Ovary (tissue), 3 donors: ENCODE measurements at regions not wholly inside any gene's neighbourhood (a gene's known extent, or its start where the extent isn't known, plus 50 kb on each side); places are given as distances from the start of the nearest gene placed in this dataset.

Source experiments
- POLR2A ChIP-seq: fragments of 450-650 bp; IDR thresholded peaks from one replicate; pipeline ENCODE4 v1.6.1; 2017; ENCODE audit warnings: antibody characterized with exemption, mild to moderate bottlenecking, moderate library complexity
- TF ChIP-seq, protein P1 (sequence below), 3 donors: fragments of 450-650 bp in 2 of 3; fragments of 200-600 bp in 1 of 3; IDR thresholded peaks; one replicate each; pipeline versions ENCODE4 v1.5.1 to v1.8.0; 2016 to 2022; ENCODE audit warnings: antibody characterized with exemption in 3 of 3, mild to moderate bottlenecking in 1 of 3
- donor health status: DM: no; HTN: no; CAD: no.

DNA sequence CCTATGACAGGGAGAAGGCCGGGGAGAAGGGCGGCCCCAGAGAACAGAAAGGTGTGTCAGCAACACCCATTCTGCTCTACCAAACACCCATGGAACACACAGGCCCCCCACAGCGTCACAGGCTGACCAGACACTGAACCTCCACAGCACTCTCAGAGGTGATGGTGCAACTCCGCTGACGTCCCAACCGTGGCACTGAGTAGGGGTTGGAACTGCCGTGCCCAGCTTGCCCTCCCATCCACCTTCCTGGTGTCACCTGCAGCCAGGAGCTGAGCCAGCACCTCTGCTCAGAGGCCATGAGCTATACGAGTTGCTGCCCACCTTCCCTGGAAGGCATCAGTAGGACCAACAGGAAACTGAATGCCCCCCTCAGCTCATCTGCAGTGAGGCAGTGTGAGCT, 412.9 kb upstream of the SALL3 start:
- TF ChIP-seq, protein P1, sequence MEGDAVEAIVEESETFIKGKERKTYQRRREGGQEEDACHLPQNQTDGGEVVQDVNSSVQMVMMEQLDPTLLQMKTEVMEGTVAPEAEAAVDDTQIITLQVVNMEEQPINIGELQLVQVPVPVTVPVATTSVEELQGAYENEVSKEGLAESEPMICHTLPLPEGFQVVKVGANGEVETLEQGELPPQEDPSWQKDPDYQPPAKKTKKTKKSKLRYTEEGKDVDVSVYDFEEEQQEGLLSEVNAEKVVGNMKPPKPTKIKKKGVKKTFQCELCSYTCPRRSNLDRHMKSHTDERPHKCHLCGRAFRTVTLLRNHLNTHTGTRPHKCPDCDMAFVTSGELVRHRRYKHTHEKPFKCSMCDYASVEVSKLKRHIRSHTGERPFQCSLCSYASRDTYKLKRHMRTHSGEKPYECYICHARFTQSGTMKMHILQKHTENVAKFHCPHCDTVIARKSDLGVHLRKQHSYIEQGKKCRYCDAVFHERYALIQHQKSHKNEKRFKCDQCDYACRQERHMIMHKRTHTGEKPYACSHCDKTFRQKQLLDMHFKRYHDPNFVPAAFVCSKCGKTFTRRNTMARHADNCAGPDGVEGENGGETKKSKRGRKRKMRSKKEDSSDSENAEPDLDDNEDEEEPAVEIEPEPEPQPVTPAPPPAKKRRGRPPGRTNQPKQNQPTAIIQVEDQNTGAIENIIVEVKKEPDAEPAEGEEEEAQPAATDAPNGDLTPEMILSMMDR (IDR thresholded peaks at IDR 0.05), result no peak
- TF ChIP-seq POLR2A, result no peak
